Activated CD4-positive, alpha-beta T cell treated with anti-CD3 and anti-CD28 coated beads, Interleukin-2, Interleukin-6, amounts not matched to agents 100 ng/mL and 50 ng/mL, durations not matched to agents 16 hours and 8 hours (primary cell): ENCODE measurements at regions not wholly inside any gene's neighbourhood (a gene's known extent, or its start where the extent isn't known, plus 50 kb on each side); places are given as distances from the start of the nearest gene placed in this dataset.
"Not testable (repeated sequence)": the region's sequence is repeated elsewhere in the genome, so short reads cannot be mapped to it uniquely, and the experiment has no call there.

Source experiments
- DNase-seq: peaks from one replicate; pipeline ENCODE4 v3.0.0-alpha.2; 2020

DNA sequence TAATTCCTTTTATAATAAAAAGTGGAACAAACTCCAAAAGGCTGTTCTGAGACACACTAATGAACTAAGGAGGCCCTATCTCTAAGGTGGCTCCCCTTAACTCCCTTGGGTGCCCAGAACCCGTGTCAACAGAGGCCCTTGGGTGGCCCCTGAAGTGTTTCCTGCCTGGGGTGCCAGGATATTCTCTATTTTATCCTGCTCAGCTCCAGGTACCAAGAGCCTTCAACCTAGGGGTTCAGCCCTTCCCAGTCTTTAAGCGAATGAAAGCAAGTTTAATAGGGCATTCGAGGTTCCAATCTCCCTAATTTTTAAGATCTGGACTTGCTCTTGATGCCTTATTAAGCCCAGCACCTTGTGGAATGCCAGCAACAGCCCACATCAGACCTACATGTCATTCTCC, 64.4 kb upstream of the MYO3A start:
- DNase-seq, result no peak

- not testable (repeated sequence) for DNase-seq
Observed at GRCh38 chr10:25874402-25874801, 59.6 kb upstream of the MYO3A start.

DNA sequence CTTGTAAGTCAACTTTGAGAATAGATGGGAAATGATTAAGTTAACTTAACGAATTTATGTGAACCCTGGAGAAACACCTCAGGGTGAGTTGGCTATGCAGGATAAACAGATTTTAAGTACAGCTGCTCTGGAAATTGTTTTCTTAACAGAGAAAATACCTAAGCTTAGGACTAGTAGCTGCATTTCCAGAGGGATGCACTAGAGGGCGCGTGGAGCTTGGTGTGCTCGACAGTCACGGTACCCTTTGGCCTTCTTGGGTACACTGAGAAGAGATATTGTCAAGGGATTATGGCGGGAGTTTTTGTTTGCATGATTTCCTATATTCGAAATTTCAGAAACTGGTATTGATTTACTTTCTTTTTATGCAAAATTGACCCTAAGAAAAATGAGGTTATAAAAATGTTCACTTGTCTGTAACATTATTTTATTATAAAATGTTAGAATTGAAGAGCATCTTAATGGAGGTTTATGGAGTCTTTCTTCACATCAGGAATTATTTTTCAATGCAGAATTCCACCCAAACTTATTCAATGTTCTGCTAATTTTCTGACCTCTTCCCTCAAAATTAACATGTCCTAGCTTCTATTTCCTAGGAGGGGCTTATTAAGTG, 58.4 kb upstream of the MYO3A start:
- DNase-seq, result peak; percentile 77

- DNase-seq, result no peak
Observed at GRCh38 chr10:25877296-25877695, 56.7 kb upstream of the MYO3A start.
